NCI-H1092 treated with DMSO at 0.1 percent for 48 hours (cell line): ENCODE measurements at regions not wholly inside any gene's neighbourhood (a gene's known extent, or its start where the extent isn't known, plus 50 kb on each side); places are given as distances from the start of the nearest gene placed in this dataset.

Experiments used
- DNase-seq: peaks from one replicate; lab custom pipeline; 2025; lab: John Stamatoyannopoulos, UW

GRCh38 chr12:107402041-107403022, 283.3 kb upstream of the PWP1 start:
- DNase-seq: peak; percentile 63

GRCh38 chr12:107404981-107405380, 280.6 kb upstream of the PWP1 start:
- peak; percentile 28 for DNase-seq

DNA sequence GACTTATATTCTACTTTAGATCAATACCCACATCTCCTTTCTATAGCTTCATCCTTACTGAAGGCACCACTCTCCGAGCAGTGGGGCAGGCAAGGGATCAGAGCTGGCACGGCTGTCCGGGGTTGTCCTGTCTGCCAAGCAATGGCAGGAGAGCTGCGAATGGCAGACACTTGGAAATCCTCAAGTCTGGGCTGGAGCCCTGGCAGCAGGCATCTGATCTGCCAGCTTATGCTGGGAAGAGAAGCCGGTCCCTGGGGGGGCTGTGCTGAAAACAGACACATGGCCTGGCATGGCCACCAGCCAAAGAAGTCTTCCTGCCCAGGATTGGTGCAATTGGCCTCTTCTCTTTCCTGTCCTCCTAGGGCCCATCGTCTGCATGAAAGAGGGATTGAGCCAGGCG, 280.2 kb upstream of the PWP1 start:
- peak; percentile 22 for DNase-seq

DNA sequence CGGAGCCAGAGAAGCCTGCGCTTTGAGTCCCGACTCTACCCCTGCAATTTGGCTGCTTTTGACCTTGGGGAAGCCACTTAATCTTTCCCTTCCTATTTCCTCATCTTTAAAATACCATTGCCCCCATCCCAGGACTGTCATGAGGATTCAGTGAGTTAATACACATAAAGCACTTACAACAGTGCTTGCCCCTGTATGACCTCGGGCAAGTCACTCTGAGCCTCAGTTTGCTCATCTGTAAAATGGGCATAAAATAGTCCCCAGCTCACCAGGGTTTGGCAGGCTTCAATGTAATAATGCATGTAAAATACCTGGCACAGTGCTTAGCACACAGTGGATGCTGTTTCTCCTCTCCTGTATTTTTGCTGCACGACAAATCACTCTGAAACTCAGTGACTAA, 278.7 kb upstream of the PWP1 start:
- DNase-seq: no peak

DNA sequence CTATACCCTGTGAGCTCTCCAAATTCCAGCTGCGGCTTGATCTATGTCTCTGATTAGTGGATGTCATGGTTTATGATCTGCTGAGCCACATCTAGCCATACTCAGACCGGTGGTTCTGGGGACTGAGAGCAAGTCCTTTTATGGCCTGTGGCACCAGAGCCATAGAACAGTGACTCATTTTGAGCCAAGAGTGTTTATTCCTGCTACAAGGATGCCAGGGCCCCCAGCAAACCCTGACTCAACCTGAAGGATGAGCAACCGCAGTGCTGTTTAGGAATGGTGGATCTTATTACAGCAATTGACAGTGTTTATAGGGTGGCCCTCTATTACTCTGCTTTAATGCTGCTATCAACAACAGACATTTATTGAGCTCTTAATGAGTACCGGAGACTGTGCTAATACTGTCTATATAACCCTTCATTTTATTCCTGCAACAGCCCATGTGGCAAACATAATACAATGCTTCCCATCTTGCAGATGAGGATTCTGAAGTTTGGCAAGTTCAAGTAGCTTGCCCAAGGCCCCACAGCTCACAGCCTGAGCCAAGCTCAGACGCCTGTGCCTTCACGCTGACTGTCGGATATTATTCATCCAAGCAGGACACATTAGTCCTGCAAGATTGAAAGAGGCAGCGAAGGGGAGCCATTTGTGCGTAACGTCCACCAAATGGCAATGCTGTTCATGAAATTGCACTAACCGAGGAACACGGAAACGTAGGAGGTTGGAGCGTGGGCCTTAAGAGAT, 273.6 kb upstream of the PWP1 start:
- no peak for DNase-seq

DNA sequence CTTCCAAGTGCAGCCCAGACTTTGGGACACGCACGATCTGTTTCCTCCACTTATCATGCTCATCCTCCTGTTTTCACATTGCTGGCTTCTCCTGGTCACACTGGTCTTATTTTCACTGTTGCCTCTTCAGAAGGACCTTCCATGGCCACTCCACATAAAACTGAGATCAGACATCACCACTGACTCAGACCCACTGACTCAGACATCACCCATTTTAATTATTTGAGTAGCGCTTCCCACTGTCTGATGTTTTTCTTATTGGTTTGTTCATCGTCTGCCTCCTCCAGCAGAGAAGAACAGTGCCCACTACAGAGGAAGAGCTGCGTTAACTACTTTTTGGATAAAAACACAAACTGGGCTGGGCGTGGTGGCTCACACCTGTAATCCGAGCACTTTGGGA, 270.5 kb upstream of the PWP1 start:
- no peak for DNase-seq

GRCh38 chr12:107415834-107416233, 269.8 kb upstream of the PWP1 start:
- no peak for DNase-seq

DNA sequence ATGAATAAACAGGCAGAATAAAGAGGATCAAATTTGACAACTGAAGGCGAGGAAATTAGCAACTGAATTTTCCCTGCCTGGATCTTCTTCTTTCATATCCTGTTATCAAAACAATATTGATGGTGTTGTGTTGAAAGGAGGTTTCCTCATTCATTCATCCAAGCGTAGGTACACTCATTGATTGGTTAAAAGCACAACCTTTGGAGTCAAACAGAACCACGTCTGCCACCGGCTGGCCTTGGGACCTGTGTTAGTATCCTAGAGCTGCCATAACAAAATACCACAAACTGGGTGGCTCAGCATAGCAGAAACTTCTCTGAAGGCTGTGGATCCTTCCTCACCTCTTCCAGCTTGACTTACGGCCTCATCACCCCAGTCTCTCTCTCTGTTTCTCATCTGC, 268.6 kb upstream of the PWP1 start:
- no peak for DNase-seq

GRCh38 chr12:107418981-107419380, 266.6 kb upstream of the PWP1 start:
- DNase-seq: no peak

DNA sequence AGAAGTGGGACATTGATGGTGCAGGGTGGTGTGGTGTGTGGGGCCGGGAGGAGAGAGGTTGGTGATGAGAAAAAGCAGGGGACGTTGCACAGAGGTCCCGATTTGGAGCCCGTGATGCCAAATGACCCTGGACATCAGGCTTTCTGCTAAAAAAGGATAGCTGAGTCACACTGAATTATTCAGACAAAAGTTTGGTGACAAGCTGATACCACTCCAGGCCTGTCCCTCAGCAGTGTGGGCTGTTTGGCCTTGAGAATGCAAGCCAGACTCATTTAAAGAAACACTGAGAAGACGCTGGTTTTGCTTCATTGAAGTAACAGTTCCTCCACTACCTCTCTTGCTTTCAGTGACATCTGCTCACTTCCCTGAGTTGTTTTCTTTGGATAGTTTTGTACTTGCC, 262.1 kb upstream of the PWP1 start:
- DNase-seq: no peak

DNA sequence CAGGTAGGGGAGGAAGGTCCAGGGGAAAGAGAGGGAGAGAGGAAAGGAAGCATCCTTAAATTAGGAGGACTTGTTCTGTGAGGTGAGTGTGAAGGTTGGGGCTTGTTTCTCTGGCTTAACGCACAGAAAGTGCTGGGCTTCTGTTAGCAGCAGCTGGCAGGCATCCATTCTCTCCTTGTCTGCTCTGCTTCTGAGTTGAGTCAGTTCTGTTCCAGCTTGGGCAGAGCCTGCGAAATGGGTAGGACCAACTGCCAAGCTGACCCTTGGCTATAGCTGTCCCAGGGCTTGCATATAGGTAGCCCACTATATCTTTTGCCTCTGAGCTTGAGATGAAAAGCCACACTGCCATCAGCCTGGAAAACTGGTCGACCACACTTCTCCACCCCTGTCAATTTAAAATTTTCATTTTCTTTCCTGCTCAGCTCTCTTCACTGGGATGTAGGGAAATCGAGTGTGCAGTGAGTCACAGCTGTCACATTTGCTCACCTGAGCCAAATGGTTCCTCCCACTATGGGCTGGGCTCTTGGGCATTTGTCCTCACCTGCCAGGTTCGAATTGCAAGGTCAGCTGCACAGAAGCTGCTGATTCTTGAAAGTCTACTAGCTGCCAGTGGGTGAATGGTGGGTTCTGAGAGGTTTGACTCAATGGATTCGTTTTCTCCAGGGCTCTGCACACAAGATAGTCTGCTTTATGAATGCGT, 256.4 kb upstream of the PWP1 start:
- no peak for DNase-seq

DNA sequence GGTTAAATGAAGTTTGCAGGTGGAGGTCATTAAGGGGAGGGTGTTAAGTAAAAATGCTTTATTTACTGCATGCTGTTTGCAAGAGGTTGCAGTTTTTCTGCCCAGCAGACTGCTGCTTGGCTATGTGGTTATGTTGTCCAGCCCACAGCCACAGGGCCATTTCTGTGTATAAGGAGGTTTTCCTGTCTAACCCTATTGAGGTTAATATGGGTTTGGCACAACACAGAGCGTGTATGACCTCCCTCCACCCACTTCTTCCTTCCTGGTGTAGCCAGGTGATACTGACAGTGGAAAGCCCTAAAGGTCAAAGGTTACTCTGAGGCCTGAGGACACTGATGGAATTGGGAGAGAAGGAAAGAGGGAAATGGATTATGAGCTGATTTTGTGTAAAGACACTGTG, 253.7 kb upstream of the PWP1 start:
- no peak for DNase-seq

DNA sequence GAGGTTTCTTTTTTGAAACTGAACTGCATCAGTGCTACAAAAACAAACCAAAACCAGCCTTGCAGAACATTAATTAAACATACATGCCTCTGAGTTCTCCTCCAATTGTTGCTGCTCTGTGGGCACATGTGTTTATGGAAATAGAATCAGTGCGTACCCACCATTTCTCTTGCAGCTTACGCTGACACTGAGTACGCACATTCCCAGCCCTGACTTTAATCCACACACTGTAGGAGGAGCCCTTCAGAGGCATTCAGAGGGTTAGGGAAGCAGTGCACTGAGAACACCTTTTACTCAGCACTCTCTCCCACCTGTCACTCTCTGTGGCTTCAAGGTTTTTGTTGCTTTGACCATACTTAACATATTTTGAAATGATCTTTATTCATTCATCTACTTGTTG, 250.5 kb upstream of the PWP1 start:
- DNase-seq: no peak

DNA sequence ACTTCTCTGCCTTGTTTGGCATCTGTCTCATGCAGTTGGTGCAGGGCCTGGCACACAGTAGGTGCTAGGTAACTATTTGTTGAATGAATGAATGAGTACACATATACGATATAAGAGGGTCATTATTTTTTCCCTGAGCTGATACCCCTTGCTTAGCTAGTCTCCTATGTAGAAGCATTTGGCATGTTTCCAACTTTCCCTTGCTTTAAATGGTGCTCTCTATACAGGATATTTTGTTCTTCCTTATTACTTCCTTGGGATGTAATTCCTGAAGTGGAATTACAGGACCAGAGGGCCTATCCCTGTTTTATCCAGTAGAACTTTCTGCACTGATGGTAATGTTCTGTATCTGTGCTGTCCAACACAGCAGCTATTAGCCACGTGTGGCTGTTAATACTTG, 250.1 kb upstream of the PWP1 start:
- no peak for DNase-seq

DNA sequence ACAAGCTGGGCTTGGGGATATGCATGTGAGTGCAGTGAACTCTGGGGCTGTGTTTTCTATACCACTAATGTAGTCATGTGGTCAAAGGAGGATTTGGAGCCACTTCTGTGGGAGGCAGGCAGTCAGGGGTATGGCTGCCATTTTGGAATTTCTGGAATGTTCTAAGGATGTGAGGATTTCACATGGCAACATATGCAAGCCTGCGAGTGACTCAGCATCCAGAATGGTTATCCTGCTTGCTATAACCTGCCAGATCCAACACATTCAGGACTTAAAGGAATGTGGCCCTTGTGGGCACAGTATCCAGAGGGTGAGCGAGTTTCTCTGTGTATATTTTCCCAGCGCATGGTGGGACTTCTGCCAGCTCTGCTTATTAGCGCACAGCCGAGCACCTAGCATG, 249.2 kb upstream of the PWP1 start:
- no peak for DNase-seq

DNA sequence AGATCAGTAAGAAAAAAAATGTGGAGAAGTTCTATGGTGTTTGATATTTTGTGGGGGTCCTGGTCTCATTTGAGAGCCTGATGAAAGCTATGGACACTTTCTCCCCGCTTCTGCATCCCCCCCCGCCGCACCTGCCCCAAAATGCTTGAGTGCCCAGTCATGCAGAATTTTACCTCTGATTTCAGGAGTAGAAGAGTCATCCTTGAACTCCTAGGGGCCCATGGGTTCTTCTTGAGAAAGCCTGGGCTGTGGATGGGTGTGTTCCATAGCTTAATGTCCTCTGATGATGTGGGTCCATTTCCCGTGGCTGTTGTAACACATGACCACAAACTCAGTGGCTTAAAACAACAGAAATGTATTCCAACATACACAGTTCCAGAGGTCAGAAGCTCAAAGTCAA, 248.8 kb upstream of the PWP1 start:
- DNase-seq: no peak

GRCh38 chr12:107437954-107438353, 247.6 kb upstream of the PWP1 start:
- DNase-seq: no peak

DNA sequence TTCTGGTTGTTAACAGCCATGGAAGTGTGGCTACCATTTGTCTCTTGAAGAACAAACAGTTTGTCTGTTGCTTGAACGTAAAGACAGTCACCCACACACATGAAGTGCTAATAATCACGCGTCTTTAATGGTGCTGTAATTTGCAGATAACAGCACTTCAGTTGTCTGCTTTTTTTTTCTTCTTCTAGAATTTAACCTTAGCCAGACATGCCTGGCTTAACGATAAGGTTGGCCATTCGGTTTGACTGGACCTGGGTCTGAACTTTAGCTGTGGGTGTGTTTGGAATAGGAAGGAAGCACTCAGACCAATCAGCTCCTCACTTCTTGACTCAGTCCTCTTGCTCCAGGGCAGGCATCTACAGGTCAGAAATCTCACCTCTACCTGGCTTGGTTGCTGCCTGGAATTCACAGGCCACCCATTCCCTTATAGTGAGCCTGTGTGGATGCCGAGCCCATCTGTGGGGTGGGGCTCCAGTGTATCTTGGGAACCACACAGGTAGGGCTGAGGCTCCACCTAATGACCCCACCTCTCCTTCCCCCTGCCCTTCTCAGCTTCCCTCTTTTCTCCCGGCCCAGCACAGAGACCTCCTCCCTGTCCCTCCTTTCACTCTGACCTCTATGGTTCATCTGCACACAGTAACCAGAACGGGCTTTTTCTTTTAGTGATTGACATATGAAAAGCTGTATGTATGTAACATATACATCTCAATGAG, 246.4 kb upstream of the PWP1 start:
- no peak for DNase-seq

DNA sequence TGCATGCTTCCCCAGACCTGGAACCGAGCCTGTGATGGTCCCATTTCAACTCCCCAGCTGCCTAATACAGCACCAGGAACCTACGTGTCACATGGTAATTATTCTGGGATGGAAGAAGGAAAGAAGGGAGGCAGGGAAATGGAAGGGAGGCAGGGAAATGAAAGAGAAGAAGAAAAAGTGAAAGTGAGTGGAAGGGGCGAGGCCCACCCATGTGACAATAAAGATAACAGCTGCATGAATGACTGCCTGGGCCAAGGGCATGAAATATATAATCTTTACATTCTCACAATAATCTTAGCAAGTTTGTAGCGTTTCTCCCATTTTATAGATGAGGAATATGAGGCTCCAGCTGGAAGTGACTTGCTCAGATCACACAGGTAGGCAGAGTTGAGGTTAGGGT, 245.0 kb upstream of the PWP1 start:
- DNase-seq: no peak

- no peak for DNase-seq
These were observed 243.8 kb upstream of the PWP1 start for GRCh38 chr12:107441665-107442300.

DNA sequence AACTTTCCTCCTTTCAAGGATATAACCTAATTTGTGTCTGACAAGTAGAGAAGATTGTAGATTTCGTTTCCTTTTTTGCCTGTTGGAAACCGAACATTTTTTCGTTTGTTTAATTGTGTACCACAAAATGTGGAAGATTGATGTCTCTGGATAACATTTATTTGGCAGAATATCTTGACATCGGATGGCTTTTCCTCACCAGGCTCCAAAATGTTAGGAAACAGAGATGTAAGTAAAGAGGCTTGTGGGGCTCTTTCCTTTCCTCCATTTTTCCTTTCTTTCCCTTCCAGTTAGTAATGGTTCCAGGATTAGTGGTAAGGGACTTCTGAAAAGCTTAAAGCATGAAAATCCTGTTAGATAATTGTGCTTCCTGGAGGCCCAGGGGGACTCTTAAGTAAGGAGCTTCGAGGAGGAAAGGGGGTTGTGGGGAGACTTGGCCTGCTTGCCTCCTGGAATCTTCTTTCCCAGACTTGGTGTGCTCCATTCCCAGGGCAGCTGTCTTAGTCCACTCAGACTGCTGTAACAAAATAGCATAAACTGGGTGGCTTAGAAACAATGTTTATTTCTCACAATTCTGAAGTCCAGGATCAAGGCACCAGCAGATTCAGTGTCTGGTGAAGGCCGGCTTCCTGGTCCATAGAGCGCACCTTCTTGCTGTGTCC, 243.1 kb upstream of the PWP1 start:
- DNase-seq: no peak
